Upper lobe of left lung (tissue), 4 donors: ENCODE measurements at regions not wholly inside any gene's neighbourhood (a gene's known extent, or its start where the extent isn't known, plus 50 kb on each side); places are given as distances from the start of the nearest gene placed in this dataset.

ENCODE experiments used
- POLR2A ChIP-seq, 4 donors: fragments of 450-650 bp; IDR thresholded peaks; one replicate each; pipeline ENCODE4 v1.5.1; 2016 to 2017; ENCODE audit warnings: antibody characterized with exemption in 4 of 4, mild to moderate bottlenecking in 2 of 4
- POLR2AphosphoS5 ChIP-seq, 2 donors: sonication (generic); formaldehyde crosslinking; IDR thresholded peaks; one replicate each; pipeline ENCODE4 v1.5.1; 2017; ENCODE audit warnings: antibody characterized with exemption in 2 of 2
- TF ChIP-seq, protein P1 (sequence below), 6 experiments: fragments of 450-650 bp in 4 of 6; fragments of 200-600 bp in 2 of 6; sonication (generic) in 2 of 6; IDR thresholded peaks; one replicate each; pipeline ENCODE4 v1.5.1; 2016 to 2019; ENCODE audit warnings: antibody characterized with exemption in 6 of 6

DNA sequence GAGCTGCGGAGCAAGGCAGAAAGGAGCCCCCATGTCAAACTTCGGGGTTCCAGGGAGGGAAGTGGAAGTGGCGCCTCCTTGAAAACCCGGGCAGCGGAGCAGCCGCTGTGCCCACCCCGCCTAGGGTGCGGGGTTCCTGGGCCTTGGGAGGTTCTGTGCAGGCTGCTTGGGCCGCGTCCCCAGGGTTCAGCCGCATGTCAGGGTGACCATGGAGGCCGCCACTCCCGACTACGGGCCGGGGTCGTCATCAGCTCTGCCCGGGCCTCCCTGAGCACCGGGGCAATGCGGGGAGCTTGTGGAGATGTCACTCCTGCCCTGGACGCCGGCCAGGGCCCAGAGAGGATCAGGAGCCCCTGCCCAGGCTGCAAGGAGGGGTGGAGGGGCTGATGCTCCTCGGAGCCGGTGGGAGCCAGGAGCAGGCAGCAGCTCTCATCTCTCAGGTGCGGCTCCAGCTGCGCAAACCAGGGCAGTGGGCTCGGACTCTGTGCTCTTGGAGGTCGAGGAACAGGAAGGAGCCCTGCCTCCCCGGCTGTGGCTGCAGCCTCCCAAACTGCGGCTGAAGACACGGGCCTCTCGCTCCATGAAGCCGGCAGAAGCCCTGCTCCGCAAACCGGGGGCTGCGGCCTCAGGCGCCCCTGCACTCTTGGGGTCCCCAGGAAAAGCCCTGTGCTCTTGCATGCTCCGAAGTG is 1286.5 kb downstream of the TMEM121 start:
- TF ChIP-seq, protein P1, sequence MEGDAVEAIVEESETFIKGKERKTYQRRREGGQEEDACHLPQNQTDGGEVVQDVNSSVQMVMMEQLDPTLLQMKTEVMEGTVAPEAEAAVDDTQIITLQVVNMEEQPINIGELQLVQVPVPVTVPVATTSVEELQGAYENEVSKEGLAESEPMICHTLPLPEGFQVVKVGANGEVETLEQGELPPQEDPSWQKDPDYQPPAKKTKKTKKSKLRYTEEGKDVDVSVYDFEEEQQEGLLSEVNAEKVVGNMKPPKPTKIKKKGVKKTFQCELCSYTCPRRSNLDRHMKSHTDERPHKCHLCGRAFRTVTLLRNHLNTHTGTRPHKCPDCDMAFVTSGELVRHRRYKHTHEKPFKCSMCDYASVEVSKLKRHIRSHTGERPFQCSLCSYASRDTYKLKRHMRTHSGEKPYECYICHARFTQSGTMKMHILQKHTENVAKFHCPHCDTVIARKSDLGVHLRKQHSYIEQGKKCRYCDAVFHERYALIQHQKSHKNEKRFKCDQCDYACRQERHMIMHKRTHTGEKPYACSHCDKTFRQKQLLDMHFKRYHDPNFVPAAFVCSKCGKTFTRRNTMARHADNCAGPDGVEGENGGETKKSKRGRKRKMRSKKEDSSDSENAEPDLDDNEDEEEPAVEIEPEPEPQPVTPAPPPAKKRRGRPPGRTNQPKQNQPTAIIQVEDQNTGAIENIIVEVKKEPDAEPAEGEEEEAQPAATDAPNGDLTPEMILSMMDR (IDR thresholded peaks at IDR 0.05), result no peak
- TF ChIP-seq POLR2A (IDR thresholded peaks at IDR 0.05) (no peak), POLR2AphosphoS5 (IDR thresholded peaks at IDR 0.05) (no peak)
